ENCODE measurements at regions not wholly inside any gene's neighbourhood (a gene's known extent, or its start where the extent isn't known, plus 50 kb on each side); places are given as distances from the start of the nearest gene placed in this dataset.

DNA sequence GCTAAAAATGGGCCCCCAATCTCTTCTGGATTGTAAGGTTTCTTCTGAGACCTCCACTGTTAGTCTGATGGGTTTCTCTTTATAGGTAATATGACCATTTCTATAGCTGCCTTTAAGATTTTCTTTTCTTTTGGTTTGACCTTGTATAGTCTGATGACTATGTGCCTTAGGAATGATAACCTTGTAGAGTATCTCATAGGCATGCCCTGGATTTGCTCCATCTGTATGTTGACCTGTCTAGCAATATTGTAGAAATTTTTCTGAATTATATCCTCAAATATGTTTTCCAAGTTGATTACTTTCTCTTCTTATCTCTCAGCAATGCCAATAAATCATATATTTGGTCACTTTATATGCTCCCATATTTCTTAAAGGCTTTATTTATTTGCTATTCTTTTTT is 1403.8 kb upstream of the GOT2 start:
- no peak for TF ChIP-seq SIN3A (IDR thresholded peaks at IDR 0.05; ENCODE audit: borderline replicate concordance, insufficient read depth, low read length)
- no peak for TF ChIP-seq FOXP2 (optimal IDR thresholded peaks at IDR 0.05; ENCODE audit: borderline replicate concordance, extremely low read depth, extremely low read length, insufficient read depth)
- no peak for TF ChIP-seq POLR2AphosphoS5 (IDR thresholded peaks at IDR 0.05; ENCODE audit: low read depth, low read length)
- TF ChIP-seq TAF1 (IDR thresholded peaks at IDR 0.05; ENCODE audit: borderline replicate concordance, insufficient read depth, low read length): no peak
- TF ChIP-seq, protein P1, sequence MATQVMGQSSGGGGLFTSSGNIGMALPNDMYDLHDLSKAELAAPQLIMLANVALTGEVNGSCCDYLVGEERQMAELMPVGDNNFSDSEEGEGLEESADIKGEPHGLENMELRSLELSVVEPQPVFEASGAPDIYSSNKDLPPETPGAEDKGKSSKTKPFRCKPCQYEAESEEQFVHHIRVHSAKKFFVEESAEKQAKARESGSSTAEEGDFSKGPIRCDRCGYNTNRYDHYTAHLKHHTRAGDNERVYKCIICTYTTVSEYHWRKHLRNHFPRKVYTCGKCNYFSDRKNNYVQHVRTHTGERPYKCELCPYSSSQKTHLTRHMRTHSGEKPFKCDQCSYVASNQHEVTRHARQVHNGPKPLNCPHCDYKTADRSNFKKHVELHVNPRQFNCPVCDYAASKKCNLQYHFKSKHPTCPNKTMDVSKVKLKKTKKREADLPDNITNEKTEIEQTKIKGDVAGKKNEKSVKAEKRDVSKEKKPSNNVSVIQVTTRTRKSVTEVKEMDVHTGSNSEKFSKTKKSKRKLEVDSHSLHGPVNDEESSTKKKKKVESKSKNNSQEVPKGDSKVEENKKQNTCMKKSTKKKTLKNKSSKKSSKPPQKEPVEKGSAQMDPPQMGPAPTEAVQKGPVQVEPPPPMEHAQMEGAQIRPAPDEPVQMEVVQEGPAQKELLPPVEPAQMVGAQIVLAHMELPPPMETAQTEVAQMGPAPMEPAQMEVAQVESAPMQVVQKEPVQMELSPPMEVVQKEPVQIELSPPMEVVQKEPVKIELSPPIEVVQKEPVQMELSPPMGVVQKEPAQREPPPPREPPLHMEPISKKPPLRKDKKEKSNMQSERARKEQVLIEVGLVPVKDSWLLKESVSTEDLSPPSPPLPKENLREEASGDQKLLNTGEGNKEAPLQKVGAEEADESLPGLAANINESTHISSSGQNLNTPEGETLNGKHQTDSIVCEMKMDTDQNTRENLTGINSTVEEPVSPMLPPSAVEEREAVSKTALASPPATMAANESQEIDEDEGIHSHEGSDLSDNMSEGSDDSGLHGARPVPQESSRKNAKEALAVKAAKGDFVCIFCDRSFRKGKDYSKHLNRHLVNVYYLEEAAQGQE (IDR thresholded peaks at IDR 0.05; ENCODE audit: insufficient read depth in 1 of 2, low read depth in 2 of 2, low read length in 2 of 2): no peak

GRCh38 chr16:60127196-60127595 is 1393.1 kb upstream of the GOT2 start:
- TF ChIP-seq SIN3A (IDR thresholded peaks at IDR 0.05; ENCODE audit: borderline replicate concordance, insufficient read depth, low read length): no peak
- TF ChIP-seq, protein P1 (IDR thresholded peaks at IDR 0.05; ENCODE audit: insufficient read depth in 1 of 2, low read depth in 2 of 2, low read length in 2 of 2): no peak

DNA sequence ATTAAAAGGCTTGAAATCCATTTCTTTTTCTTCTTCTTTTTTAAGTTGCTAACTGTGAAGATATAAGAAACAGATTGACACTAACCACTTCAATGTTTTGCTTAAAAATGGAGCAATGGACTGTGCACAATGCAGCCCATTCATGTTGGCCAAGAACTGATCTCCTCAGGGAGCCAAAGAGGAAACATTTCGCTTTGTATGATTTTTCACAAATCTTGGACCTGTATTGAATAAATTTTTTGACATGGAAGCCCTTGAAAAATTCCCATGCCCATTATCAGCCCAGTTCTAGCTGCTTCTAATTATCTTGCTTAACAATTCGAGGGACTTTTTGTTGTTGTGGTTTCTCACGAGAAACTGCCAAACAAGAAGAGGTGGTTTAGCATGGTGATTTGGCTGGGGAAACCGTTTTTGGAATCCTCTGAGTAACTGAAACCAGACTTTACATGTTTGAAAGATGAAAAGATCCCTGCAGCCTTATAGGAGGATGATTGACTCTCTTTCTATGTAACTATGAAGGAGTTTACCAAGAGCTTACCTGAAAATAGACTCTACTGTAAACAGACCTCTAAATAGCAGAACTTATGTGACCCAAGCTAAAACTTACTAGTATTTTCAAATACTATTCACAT is 1389.4 kb upstream of the GOT2 start:
- TF ChIP-seq POLR2AphosphoS5 (IDR thresholded peaks at IDR 0.05; ENCODE audit: low read depth, low read length) (no peak), FOXP2 (optimal IDR thresholded peaks at IDR 0.05; ENCODE audit: borderline replicate concordance, extremely low read depth, extremely low read length, insufficient read depth) (no peak), TAF1 (IDR thresholded peaks at IDR 0.05; ENCODE audit: borderline replicate concordance, insufficient read depth, low read length) (no peak), SIN3A (IDR thresholded peaks at IDR 0.05; ENCODE audit: borderline replicate concordance, insufficient read depth, low read length) (no peak)
- TF ChIP-seq, protein P1 (IDR thresholded peaks at IDR 0.05; ENCODE audit: insufficient read depth in 1 of 2, low read depth in 2 of 2, low read length in 2 of 2): no peak

DNA sequence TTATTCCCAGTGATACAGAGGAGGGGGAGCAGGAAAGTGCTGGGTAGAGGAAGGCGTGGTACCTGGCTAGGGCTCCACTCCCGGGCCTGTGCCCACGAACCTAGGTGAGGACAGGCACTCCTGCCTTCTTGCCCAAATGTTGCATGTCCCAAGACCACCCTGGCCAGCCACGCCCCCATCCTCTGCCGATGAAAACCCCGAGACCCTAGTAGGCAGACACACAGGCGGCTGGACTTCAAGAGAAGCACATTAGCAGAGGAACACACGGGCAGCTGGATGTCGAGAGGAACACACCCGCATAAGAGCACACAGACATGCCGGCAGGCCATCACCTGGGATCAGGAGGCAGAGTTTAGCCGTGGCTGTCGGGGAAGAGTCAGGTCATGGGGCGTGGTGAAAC is 1386.5 kb upstream of the GOT2 start:
- TF ChIP-seq TAF1 (IDR thresholded peaks at IDR 0.05; ENCODE audit: borderline replicate concordance, insufficient read depth, low read length) (no peak), POLR2AphosphoS5 (IDR thresholded peaks at IDR 0.05; ENCODE audit: low read depth, low read length) (no peak), SIN3A (IDR thresholded peaks at IDR 0.05; ENCODE audit: borderline replicate concordance, insufficient read depth, low read length) (no peak), FOXP2 (optimal IDR thresholded peaks at IDR 0.05; ENCODE audit: borderline replicate concordance, extremely low read depth, extremely low read length, insufficient read depth) (no peak)
- TF ChIP-seq, protein P1 (IDR thresholded peaks at IDR 0.05; ENCODE audit: insufficient read depth in 1 of 2, low read depth in 2 of 2, low read length in 2 of 2): no peak

DNA sequence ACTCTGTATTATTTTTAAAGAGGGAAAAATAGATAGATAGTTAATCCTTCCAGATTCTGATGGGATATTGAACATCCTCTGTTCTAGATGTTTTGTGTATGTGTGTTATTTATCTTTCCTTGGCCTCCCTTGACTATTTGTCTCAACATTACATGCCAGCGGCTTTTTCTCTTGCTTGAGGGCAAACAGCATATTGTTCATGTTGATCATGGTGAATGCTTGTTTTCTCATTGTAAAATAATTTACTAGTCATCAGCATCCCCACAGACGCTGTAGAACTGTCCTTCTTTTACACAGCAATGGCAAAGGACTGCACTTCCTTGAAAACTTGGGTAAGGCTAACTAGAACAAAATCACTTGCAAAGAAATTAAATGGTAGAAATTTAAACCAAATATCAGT is 1376.4 kb upstream of the GOT2 start:
- TF ChIP-seq SIN3A (IDR thresholded peaks at IDR 0.05; ENCODE audit: borderline replicate concordance, insufficient read depth, low read length) (no peak), FOXP2 (optimal IDR thresholded peaks at IDR 0.05; ENCODE audit: borderline replicate concordance, extremely low read depth, extremely low read length, insufficient read depth) (no peak), TAF1 (IDR thresholded peaks at IDR 0.05; ENCODE audit: borderline replicate concordance, insufficient read depth, low read length) (no peak), POLR2AphosphoS5 (IDR thresholded peaks at IDR 0.05; ENCODE audit: low read depth, low read length) (no peak)
- TF ChIP-seq, protein P1 (IDR thresholded peaks at IDR 0.05; ENCODE audit: insufficient read depth in 1 of 2, low read depth in 2 of 2, low read length in 2 of 2): no peak

Data from PFSK-1 (cell line).